SK-N-SH treated with all-trans-retinoic acid at 6 μM for 48 hours (cell line): ENCODE measurements at regions not wholly inside any gene's neighbourhood (a gene's known extent, or its start where the extent isn't known, plus 50 kb on each side); places are given as distances from the start of the nearest gene placed in this dataset.

Experiments used
- ATAC-seq: fragments of 200-7000 bp; cut with Tn5 transposase; 3 replicates; pipeline ENCODE4 v1.9.1; 2020; ENCODE audit warnings: mild to moderate bottlenecking, moderate library complexity
- BACH2 ChIP-seq: fragments of 250-450 bp; sonication (Bioruptor Pico); IDR thresholded peaks from 2 replicates; pipeline ENCODE4 v1.9.0; 2021; ENCODE audit warnings: mild to moderate bottlenecking, borderline replicate concordance
- CSDC2 ChIP-seq: fragments of 250-450 bp; sonication (Bioruptor Pico); IDR thresholded peaks from 2 replicates; pipeline ENCODE4 v1.5.0; 2020; ENCODE audit warnings: mild to moderate bottlenecking, moderate library complexity
- CSRNP3 ChIP-seq: fragments of 250-450 bp; sonication (Bioruptor Pico); IDR thresholded peaks from 2 replicates; pipeline ENCODE4 v1.5.1; 2021; ENCODE audit warnings: mild to moderate bottlenecking, moderate library complexity
- ESRRG ChIP-seq: fragments of 250-450 bp; sonication (Bioruptor Pico); IDR thresholded peaks from 2 replicates; pipeline ENCODE4 v1.6.1; 2021; ENCODE audit warnings: mild to moderate bottlenecking
- GLIS3 ChIP-seq: fragments of 250-450 bp; sonication (Bioruptor Pico); IDR thresholded peaks from 2 replicates; pipeline ENCODE4 v1.5.0; 2020; ENCODE audit warnings: mild to moderate bottlenecking, moderate library complexity
- ISL1 ChIP-seq: fragments of 250-450 bp; sonication (Bioruptor Pico); IDR thresholded peaks from 2 replicates; pipeline ENCODE4 v2.1.2; 2022; ENCODE audit warnings: mild to moderate bottlenecking, moderate library complexity
- OSR1 ChIP-seq: fragments of 250-450 bp; sonication (Bioruptor Pico); IDR thresholded peaks from 2 replicates; pipeline ENCODE4 v1.8.0; 2022; ENCODE audit warnings: moderate library complexity, mild to moderate bottlenecking, inconsistent platforms
- PATZ1 ChIP-seq: fragments of 250-450 bp; sonication (Bioruptor Pico); IDR thresholded peaks from 2 replicates; pipeline ENCODE4 v1.8.0; 2020; ENCODE audit warnings: mild to moderate bottlenecking, moderate library complexity, borderline replicate concordance
- POU6F1 ChIP-seq: fragments of 250-450 bp; sonication (Bioruptor Pico); IDR thresholded peaks from 2 replicates; pipeline ENCODE4 v1.8.0; 2021; ENCODE audit warnings: low read depth, mild to moderate bottlenecking, moderate library complexity, borderline replicate concordance
- SNAI2 ChIP-seq: fragments of 250-450 bp; sonication (Bioruptor Pico); IDR thresholded peaks from 2 replicates; pipeline ENCODE4 v1.5.0; 2020; ENCODE audit warnings: mild to moderate bottlenecking, moderate library complexity
- TCF4 ChIP-seq: fragments of 250-450 bp; sonication (Bioruptor Pico); IDR thresholded peaks from 2 replicates; pipeline ENCODE4 v1.8.0; 2021; ENCODE audit warnings: mild to moderate bottlenecking, moderate library complexity, borderline replicate concordance
- TOX ChIP-seq: fragments of 250-450 bp; sonication (Bioruptor Pico); IDR thresholded peaks from 2 replicates; pipeline ENCODE4 v1.8.0; 2021; ENCODE audit warnings: mild to moderate bottlenecking, moderate library complexity, borderline replicate concordance
- TSHZ2 ChIP-seq: fragments of 250-450 bp; sonication (Bioruptor Pico); IDR thresholded peaks from 2 replicates; pipeline ENCODE4 v1.5.0; 2020; ENCODE audit warnings: mild to moderate bottlenecking, moderate library complexity
- ZC3H10 ChIP-seq: fragments of 250-450 bp; sonication (Bioruptor Pico); IDR thresholded peaks from 2 replicates; pipeline ENCODE4 v1.5.1; 2021; ENCODE audit warnings: mild to moderate bottlenecking, moderate library complexity
- ZNF565 ChIP-seq: fragments of 450-650 bp; formaldehyde crosslinking; conservative IDR thresholded peaks from 2 replicates; pipeline ENCODE4 v1.5.0; 2020; ENCODE audit warnings: low read depth, mild to moderate bottlenecking, moderate library complexity
- ZNF8 ChIP-seq: fragments of 450-650 bp; formaldehyde crosslinking; IDR thresholded peaks from 2 replicates; pipeline ENCODE4 v1.5.0; 2020; ENCODE audit warnings: mild to moderate bottlenecking, moderate library complexity
- TF ChIP-seq, protein P1 (sequence below): fragments of 250-450 bp; sonication (Bioruptor Pico); IDR thresholded peaks from 2 replicates; pipeline ENCODE4 v1.5.1; 2020; ENCODE audit warnings: low read depth, mild to moderate bottlenecking, moderate library complexity

GRCh38 chr9:82512728-82513127, 524.2 kb downstream of the SPATA31D1 start:
- ATAC-seq: no peak
- no peak for TF ChIP-seq CSRNP3
- TF ChIP-seq ESRRG: no peak
- TF ChIP-seq GLIS3 (CRISPR knock-in tag): no peak
- no peak for TF ChIP-seq BACH2
- TF ChIP-seq TOX (CRISPR knock-in tag): no peak
- TF ChIP-seq TCF4 (CRISPR knock-in tag): no peak
- TF ChIP-seq TSHZ2 (CRISPR knock-in tag): no peak
- TF ChIP-seq POU6F1 (CRISPR knock-in tag): no peak
- TF ChIP-seq CSDC2: no peak
- no peak for TF ChIP-seq ISL1 (CRISPR knock-in tag)
- TF ChIP-seq SNAI2 (CRISPR knock-in tag): no peak
- TF ChIP-seq ZNF8 (CRISPR knock-in tag): no peak
- TF ChIP-seq PATZ1 (CRISPR knock-in tag): no peak

DNA sequence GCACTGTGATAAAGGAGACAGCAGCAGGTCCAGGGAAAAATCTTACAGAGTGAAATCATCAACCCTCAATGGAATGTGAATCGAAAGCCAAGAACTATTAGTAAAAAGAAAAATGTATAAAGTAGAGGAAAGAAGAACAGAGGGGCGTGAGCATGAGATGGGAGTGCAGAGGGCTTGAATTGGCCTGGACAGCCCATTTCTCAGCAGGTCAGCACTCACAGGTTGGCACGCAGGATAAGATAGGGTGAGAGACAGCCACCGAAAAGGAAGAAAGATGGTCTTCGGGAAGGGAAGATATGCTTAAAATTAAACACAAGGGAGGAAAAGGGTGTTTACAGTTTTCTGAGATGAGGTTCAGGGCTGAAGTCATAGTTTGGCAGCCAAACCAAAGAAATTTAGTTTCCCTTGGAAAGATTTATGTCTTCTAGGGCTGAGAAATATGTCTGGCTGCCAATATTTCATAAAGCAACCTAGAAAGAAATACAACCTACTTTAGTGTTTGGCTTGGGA, 524.7 kb downstream of the SPATA31D1 start:
- ATAC-seq: peak; percentile 61
- no peak for TF ChIP-seq OSR1 (CRISPR knock-in tag)
- peak; percentile 57 for TF ChIP-seq ISL1 (CRISPR knock-in tag)
- TF ChIP-seq, protein P1, sequence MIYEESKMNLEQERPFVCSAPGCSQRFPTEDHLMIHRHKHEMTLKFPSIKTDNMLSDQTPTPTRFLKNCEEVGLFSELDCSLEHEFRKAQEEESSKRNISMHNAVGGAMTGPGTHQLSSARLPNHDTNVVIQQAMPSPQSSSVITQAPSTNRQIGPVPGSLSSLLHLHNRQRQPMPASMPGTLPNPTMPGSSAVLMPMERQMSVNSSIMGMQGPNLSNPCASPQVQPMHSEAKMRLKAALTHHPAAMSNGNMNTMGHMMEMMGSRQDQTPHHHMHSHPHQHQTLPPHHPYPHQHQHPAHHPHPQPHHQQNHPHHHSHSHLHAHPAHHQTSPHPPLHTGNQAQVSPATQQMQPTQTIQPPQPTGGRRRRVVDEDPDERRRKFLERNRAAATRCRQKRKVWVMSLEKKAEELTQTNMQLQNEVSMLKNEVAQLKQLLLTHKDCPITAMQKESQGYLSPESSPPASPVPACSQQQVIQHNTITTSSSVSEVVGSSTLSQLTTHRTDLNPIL: peak; percentile 54
- TF ChIP-seq, all 23 proteins: peak for 2

DNA sequence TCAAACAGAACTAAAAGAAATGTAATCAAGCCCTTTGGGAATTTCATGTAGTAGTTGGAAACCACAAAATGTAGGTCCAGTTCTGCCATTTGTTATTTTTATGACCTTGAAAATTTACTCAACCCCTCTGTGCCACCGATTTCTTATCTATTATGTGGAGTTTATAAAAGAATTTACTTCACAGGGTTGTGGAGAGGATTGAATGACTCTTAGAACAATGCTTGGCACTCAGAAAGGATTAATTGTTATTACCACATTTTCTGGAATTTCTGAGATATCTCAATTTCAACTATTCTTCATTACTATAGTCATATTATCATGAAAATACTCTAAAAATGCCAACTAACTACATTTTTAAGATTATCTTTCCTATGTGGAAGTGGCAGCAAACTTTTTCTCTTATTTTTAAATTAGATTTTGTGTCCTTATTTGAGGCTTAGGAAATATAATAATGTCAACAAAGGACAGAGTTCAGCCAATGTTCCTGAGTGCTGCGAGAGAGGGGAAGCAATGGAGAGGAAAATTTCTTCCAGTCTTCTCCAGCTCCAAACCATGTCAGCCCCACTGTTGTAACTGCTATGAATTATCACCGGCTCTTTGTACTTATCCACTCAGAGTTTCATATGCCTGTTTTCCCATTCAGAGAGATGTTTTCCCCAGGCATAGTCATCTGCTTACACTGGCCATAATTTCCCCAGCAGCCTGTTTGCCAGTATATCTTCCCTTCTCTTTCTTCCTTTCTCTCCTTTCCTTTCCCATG, 525.6 kb downstream of the SPATA31D1 start:
- ATAC-seq: no peak
- TF ChIP-seq, protein P1: peak; percentile 21; the same call in 1 of the 2 replicates
- TF ChIP-seq ZNF565 (CRISPR knock-in tag) (no peak), CSDC2 (0 out of 2 replicates have a peak, but pooled peaks have one; percentile 32), ISL1 (CRISPR knock-in tag) (peak; percentile 91), ZC3H10 (CRISPR knock-in tag) (no peak), GLIS3 (CRISPR knock-in tag) (peak; percentile 4; the same call in 1 of the 2 replicates), POU6F1 (CRISPR knock-in tag) (peak; percentile 21; the same call in 1 of the 2 replicates)
